H1 (cell line): ENCODE measurements at regions not wholly inside any gene's neighbourhood (a gene's known extent, or its start where the extent isn't known, plus 50 kb on each side); places are given as distances from the start of the nearest gene placed in this dataset.

Source experiments
- CTCF ChIA-PET: fragments of 300-600 bp; sonication (Branson Sonifier 250); formaldehyde crosslinking; loops from one replicate; lab custom pipeline; 2021; ENCODE audit not compliant: partially characterized antibody; lab: Charles Lee
- POLR2A ChIA-PET: fragments of 300-600 bp; sonication (Branson Sonifier 250); formaldehyde crosslinking; loops from one replicate; lab custom pipeline; 2021; ENCODE audit warnings: inconsistent platforms; ENCODE audit not compliant: partially characterized antibody; lab: Charles Lee
- DNase-seq, 2 experiments: peaks; one replicate each; pipeline versions ENCODE4 v3.0.0 to v3.0.0-alpha.2; 2010 to 2022; ENCODE audit warnings: low spot score in 2 of 2, low read depth in 1 of 2, mixed read lengths in 1 of 2
- FAIRE-seq: peaks from 2 replicates; lab custom pipeline; 2011; peaks lifted over from hg19 to GRCh38; lab: Jason Lieb, UNC
- H2AFZ ChIP-seq: 2 replicates; pipeline ENCODE4 v1.8.1; 2012; ENCODE audit warnings: low read length, inconsistent platforms
- H2AK5ac ChIP-seq: 2 replicates; pipeline ENCODE4 v1.6.1; 2013; ENCODE audit warnings: low read depth, low read length
- H2BK120ac ChIP-seq: replicated peaks from 2 replicates; pipeline ENCODE3; 2013; ENCODE audit warnings: low read depth, low read length, inconsistent platforms
- H2BK12ac ChIP-seq: 2 replicates; pipeline ENCODE4 v1.6.1; 2013; ENCODE audit warnings: low read depth, low read length
- H2BK15ac ChIP-seq: 2 replicates; pipeline ENCODE4 v1.6.1; 2013; ENCODE audit warnings: low read length
- H2BK20ac ChIP-seq: 2 replicates; pipeline ENCODE4 v1.6.1; 2013; ENCODE audit warnings: low read length
- H2BK5ac ChIP-seq: 2 replicates; pipeline ENCODE4 v1.6.1; 2013; ENCODE audit warnings: low read depth, low read length
- H3K14ac ChIP-seq: 2 replicates; pipeline ENCODE4 v1.6.1; 2013; ENCODE audit warnings: inconsistent platforms; ENCODE audit not compliant: insufficient read length
- H3K18ac ChIP-seq: 2 replicates; pipeline ENCODE4 v1.6.1; 2013; ENCODE audit warnings: low read length; ENCODE audit errors: extremely low read depth
- H3K23ac ChIP-seq: 2 replicates; pipeline ENCODE4 v1.6.1; 2013; ENCODE audit warnings: inconsistent platforms; ENCODE audit not compliant: insufficient read length
- H3K23me2 ChIP-seq: 2 replicates; pipeline ENCODE4 v1.6.1; 2013; ENCODE audit warnings: low read depth, low read length
- H3K27ac ChIP-seq: 2 replicates; pipeline ENCODE4 v1.6.1; 2011; ENCODE audit warnings: low read depth, low read length, inconsistent platforms
- H3K27me3 ChIP-seq, 4 experiments: replicated peaks in 1 of 4; 1 replicate in 1 of 4; 2 replicates in 3 of 4; pipeline versions ENCODE4 v1.6.1 to v1.8.1; 2011 to 2013; ENCODE audit warnings: low read length in 3 of 4, mild to moderate bottlenecking in 3 of 4, inconsistent platforms in 2 of 4, mixed read lengths in 2 of 4, moderate library complexity in 1 of 4; ENCODE audit not compliant: control insufficient read depth in 3 of 4, insufficient read depth in 3 of 4; ENCODE audit errors: extremely low read depth in 1 of 4
- H3K36me3 ChIP-seq, 4 experiments: 2 replicates each; pipeline versions ENCODE4 v1.6.1 to v1.8.1; 2011 to 2013; ENCODE audit warnings: mild to moderate bottlenecking in 4 of 4, low read length in 3 of 4, moderate library complexity in 2 of 4, control low read depth in 1 of 4, inconsistent platforms in 1 of 4; ENCODE audit not compliant: insufficient read depth in 4 of 4, control insufficient read depth in 2 of 4
- H3K4ac ChIP-seq: replicated peaks from 2 replicates; pipeline ENCODE3; 2013; ENCODE audit warnings: low read length, low read depth, mixed read lengths, inconsistent platforms; ENCODE audit not compliant: insufficient read length
- H3K4me1 ChIP-seq, 4 experiments: replicated peaks in 1 of 4; 1 replicate in 1 of 4; 2 replicates in 3 of 4; pipeline versions ENCODE4 v1.6.1 to v1.8.1; 2011 to 2013; ENCODE audit warnings: low read length in 3 of 4, inconsistent platforms in 2 of 4, mixed read lengths in 1 of 4; ENCODE audit not compliant: insufficient read depth in 4 of 4, control insufficient read depth in 3 of 4
- H3K4me2 ChIP-seq, 2 experiments: 2 replicates each; pipeline versions ENCODE4 v1.6.1 to v1.8.1; 2011 to 2013; ENCODE audit warnings: low read depth in 2 of 2, low read length in 2 of 2, control low read depth in 1 of 2, inconsistent platforms in 1 of 2, mild to moderate bottlenecking in 1 of 2; ENCODE audit not compliant: insufficient read depth in 1 of 2
- H3K4me3 ChIP-seq, 4 experiments: fragments of 200-600, 300-600 bp in 1 of 4; sonication (generic), shearing (Covaris generic), sonication (Bioruptor Twin) in 1 of 4; 2 replicates each; pipeline versions ENCODE4 v1.5.1 to v1.8.1; 2011 to 2016; ENCODE audit warnings: low read length in 4 of 4, low read depth in 3 of 4, control low read depth in 2 of 4, inconsistent platforms in 2 of 4, mild to moderate bottlenecking in 2 of 4, mixed read lengths in 1 of 4, moderate library complexity in 1 of 4; ENCODE audit not compliant: insufficient read depth in 2 of 4; ENCODE audit errors: extremely low read depth in 1 of 4
- H3K56ac ChIP-seq: replicated peaks from 2 replicates; pipeline ENCODE3; 2013; ENCODE audit warnings: low read depth, mild to moderate bottlenecking, mixed read lengths, low read length, inconsistent platforms; ENCODE audit not compliant: insufficient read length
- H3K79me1 ChIP-seq: 2 replicates; pipeline ENCODE4 v1.6.1; 2013; ENCODE audit warnings: low read depth, low read length, control low read depth
- H3K79me2 ChIP-seq, 2 experiments: 2 replicates each; pipeline versions ENCODE4 v1.6.1 to v1.8.1; 2012 to 2013; ENCODE audit warnings: low read length in 2 of 2, mild to moderate bottlenecking in 2 of 2, inconsistent platforms in 1 of 2; ENCODE audit not compliant: insufficient read depth in 2 of 2, control insufficient read depth in 1 of 2
- H3K9ac ChIP-seq, 4 experiments: replicated peaks in 1 of 4; 1 replicate in 1 of 4; 2 replicates in 3 of 4; pipeline versions ENCODE4 v1.6.1 to v1.8.1; 2011 to 2013; ENCODE audit warnings: low read depth in 3 of 4, low read length in 3 of 4, control low read depth in 2 of 4, mild to moderate bottlenecking in 2 of 4, moderate library complexity in 2 of 4, inconsistent platforms in 1 of 4; ENCODE audit errors: extremely low read depth in 1 of 4
- H3K9me3 ChIP-seq, 2 experiments: 2 replicates each; pipeline versions ENCODE4 v1.6.1 to v1.8.1; 2012 to 2013; ENCODE audit warnings: mild to moderate bottlenecking in 2 of 2, moderate library complexity in 2 of 2, control low read depth in 1 of 2, inconsistent platforms in 1 of 2, low read depth in 1 of 2, low read length in 1 of 2, mixed read lengths in 1 of 2; ENCODE audit not compliant: insufficient read depth in 2 of 2
- H4K20me1 ChIP-seq, 2 experiments: replicated peaks in 1 of 2; 2 replicates each; pipeline versions ENCODE3 to v1.8.1; 2011 to 2013; ENCODE audit warnings: inconsistent platforms in 2 of 2, low read length in 2 of 2, mild to moderate bottlenecking in 1 of 2; ENCODE audit not compliant: insufficient read depth in 2 of 2, control insufficient read depth in 1 of 2
- H4K5ac ChIP-seq: 2 replicates; pipeline ENCODE4 v1.6.1; 2013; ENCODE audit warnings: low read length, low read depth, mixed read lengths, inconsistent platforms; ENCODE audit not compliant: insufficient read length
- H4K8ac ChIP-seq: 2 replicates; pipeline ENCODE4 v1.8.0; 2013; ENCODE audit warnings: mild to moderate bottlenecking, moderate library complexity, low read length, inconsistent platforms; ENCODE audit not compliant: insufficient read depth; ENCODE audit errors: extremely low read depth
- H4K91ac ChIP-seq: replicated peaks from 2 replicates; pipeline ENCODE3; 2013; ENCODE audit warnings: low read length, mixed read lengths, inconsistent platforms; ENCODE audit not compliant: insufficient read length
- BCL11A ChIP-seq, 2 experiments: IDR thresholded peaks; one replicate each; pipeline ENCODE4 v1.6.1; 2011; ENCODE audit warnings: low read depth in 2 of 2, low read length in 2 of 2, mild to moderate bottlenecking in 2 of 2
- EZH2 ChIP-seq: fragments of 200-600 bp; sonication (generic); IDR thresholded peaks from 2 replicates; pipeline ENCODE4 v1.7.1; 2012; ENCODE audit warnings: low read depth, mild to moderate bottlenecking, moderate library complexity, low read length, inconsistent platforms; ENCODE audit not compliant: severe bottlenecking
- JUN ChIP-seq: IDR thresholded peaks from 2 replicates; pipeline ENCODE4 v1.6.1; 2011; ENCODE audit warnings: low read depth, mild to moderate bottlenecking, improper control_type of control experiment, low read length
- KDM1A ChIP-seq: fragments of 200-600, 300-600 bp; sonication (generic); IDR thresholded peaks from 2 replicates; pipeline ENCODE4 v1.7.1; 2016; ENCODE audit warnings: mild to moderate bottlenecking, low read length, borderline replicate concordance
- KDM4A ChIP-seq: IDR thresholded peaks from one replicate; pipeline ENCODE4 v1.7.1; 2012; ENCODE audit warnings: low read depth, mild to moderate bottlenecking, moderate library complexity, low read length, inconsistent platforms; ENCODE audit not compliant: severe bottlenecking
- POLR2A ChIP-seq, 2 experiments: IDR thresholded peaks; 1 replicate in 1 of 2; 2 replicates in 1 of 2; pipeline ENCODE4 v1.6.1; 2011; ENCODE audit warnings: low read depth in 2 of 2, low read length in 2 of 2, mild to moderate bottlenecking in 2 of 2; ENCODE audit errors: control extremely low read depth in 1 of 2
- POU5F1 ChIP-seq: IDR thresholded peaks from 2 replicates; pipeline ENCODE4 v1.6.1; 2011; ENCODE audit warnings: low read depth, mild to moderate bottlenecking, low read length, moderate library complexity
- RNF2 ChIP-seq: fragments of 200-900, 300-1000 bp; sonication (generic); IDR thresholded peaks from 2 replicates; pipeline ENCODE4 v1.7.1; 2016; ENCODE audit warnings: borderline replicate concordance, low read depth, mild to moderate bottlenecking, antibody characterized with exemption, low read length; ENCODE audit not compliant: poor library complexity, severe bottlenecking; ENCODE audit errors: missing control alignments
- SIRT6 ChIP-seq: IDR thresholded peaks from one replicate; pipeline ENCODE4 v1.7.1; 2012; ENCODE audit warnings: low read length, inconsistent platforms
- SIX5 ChIP-seq: IDR thresholded peaks from 2 replicates; pipeline ENCODE4 v1.6.1; 2011; ENCODE audit warnings: mild to moderate bottlenecking, low read depth, low read length
- SP2 ChIP-seq: IDR thresholded peaks from 2 replicates; pipeline ENCODE4 v1.6.1; 2012; ENCODE audit warnings: mild to moderate bottlenecking, low read length, inconsistent platforms
- YY1 ChIP-seq: IDR thresholded peaks from 2 replicates; pipeline ENCODE4 v1.6.1; 2011; ENCODE audit warnings: low read depth, mild to moderate bottlenecking, low read length
- WGBS, 2 experiments: shearing (Covaris generic) in 1 of 2; methylation state at CpG; one replicate each; pipeline versions ENCODE4 v1.1.6 to v1.1.7; 2013 to 2015; ENCODE audit warnings: low lambda C conversion rate in 2 of 2, mixed read lengths in 2 of 2, inconsistent platforms in 1 of 2, low coverage in 1 of 2, missing lambda C conversion rate in 1 of 2; ENCODE audit not compliant: insufficient replicate concordance in 2 of 2, insufficient coverage in 1 of 2, insufficient read length in 1 of 2; ENCODE audit errors: extremely low coverage in 1 of 2, missing lambda C conversion rate in 1 of 2; 5-methylcytosine and 5-hydroxymethylcytosine counted together
- TF ChIP-seq, protein P1 (sequence below): IDR thresholded peaks from 2 replicates; pipeline ENCODE4 v1.6.1; 2011; ENCODE audit warnings: low read length, improper control_type of control experiment
- TF ChIP-seq, protein P2 (sequence below): IDR thresholded peaks from 2 replicates; pipeline ENCODE4 v1.6.1; 2011; ENCODE audit warnings: low read depth, mild to moderate bottlenecking, low read length; ENCODE audit not compliant: insufficient read depth

- Histone ChIP-seq H2BK5ac (no peak overlapping the region), H3K4me3 (no peak overlapping the region), H3K27me3 (peaks cover 0 to 9% (median 3%) of the 10 kb centered on the region in 4 experiments; a peak in 5 of 7 replicates), H3K79me2 (no peaks in the 10 kb centered on the region), H3K79me1 (no peaks in the 10 kb centered on the region), H3K9ac (no peak overlapping the region), H3K4me1 (peaks cover 4 to 12% (median 10%) of the 10 kb centered on the region in 4 experiments; a peak in 6 of 7 replicates), H3K56ac (no peak overlapping the region), H3K23ac (no peak overlapping the region), H2BK12ac (no peak overlapping the region), H2BK120ac (no peak overlapping the region), H4K8ac (no peak overlapping the region), H3K14ac (no peak overlapping the region), H3K23me2 (peaks cover 8% of the 10 kb centered on the region), H2BK20ac (no peak overlapping the region), H3K9me3 (no peaks in the 10 kb centered on the region), H2AFZ (no peak overlapping the region), H4K5ac (no peak overlapping the region), H3K18ac (no peak overlapping the region), H4K91ac (no peak overlapping the region), H3K36me3 (no peaks in the 10 kb centered on the region), H3K4me2 (no peak overlapping the region), H2AK5ac (no peak overlapping the region), H4K20me1 (no peaks in the 10 kb centered on the region), H3K27ac (no peak overlapping the region), H3K4ac (no peak overlapping the region), H2BK15ac (no peak overlapping the region)
- WGBS, 2 experiments: 96% methylated on average over 1 of the region's 1 CpG; no CpG with 5 or more reads in 1 of the 2 experiments
- no peak for DNase-seq
- ChIA-PET CTCF (no interaction called here), POLR2A (interaction anchor here (1.0 kb wide), 1 partner anchor 75 kb away, joined by 3 read pairs; no protein-coding TSS in a partner anchor)
- no peak for FAIRE-seq
- TF ChIP-seq RNF2 (no peak), POLR2A (IDR thresholded peaks at IDR 0.05; ENCODE audit: control extremely low read depth in 1 of 2, low read depth in 2 of 2, low read length in 2 of 2) (no peak), SIRT6 (no peak), POU5F1 (no peak), EZH2 (no peak), KDM4A (no peak), BCL11A (IDR thresholded peaks at IDR 0.05; ENCODE audit: low read depth in 2 of 2, low read length in 2 of 2) (no peak), JUN (no peak), YY1 (no peak), KDM1A (no peak), SP2 (no peak), SIX5 (no peak)
- TF ChIP-seq, protein P1, sequence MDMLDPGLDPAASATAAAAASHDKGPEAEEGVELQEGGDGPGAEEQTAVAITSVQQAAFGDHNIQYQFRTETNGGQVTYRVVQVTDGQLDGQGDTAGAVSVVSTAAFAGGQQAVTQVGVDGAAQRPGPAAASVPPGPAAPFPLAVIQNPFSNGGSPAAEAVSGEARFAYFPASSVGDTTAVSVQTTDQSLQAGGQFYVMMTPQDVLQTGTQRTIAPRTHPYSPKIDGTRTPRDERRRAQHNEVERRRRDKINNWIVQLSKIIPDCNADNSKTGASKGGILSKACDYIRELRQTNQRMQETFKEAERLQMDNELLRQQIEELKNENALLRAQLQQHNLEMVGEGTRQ: no peak
- TF ChIP-seq, protein P2, sequence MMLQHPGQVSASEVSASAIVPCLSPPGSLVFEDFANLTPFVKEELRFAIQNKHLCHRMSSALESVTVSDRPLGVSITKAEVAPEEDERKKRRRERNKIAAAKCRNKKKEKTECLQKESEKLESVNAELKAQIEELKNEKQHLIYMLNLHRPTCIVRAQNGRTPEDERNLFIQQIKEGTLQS: no peak
Measured at GRCh38 chr6:14207448-14207847, 89.9 kb downstream of the CD83 start.
